ENCODE measurements at regions not wholly inside any gene's neighbourhood (a gene's known extent, or its start where the extent isn't known, plus 50 kb on each side); places are given as distances from the start of the nearest gene placed in this dataset.

GRCh38 chr14:34319140-34319539, 142.9 kb downstream of the SPTSSA start:
- TF ChIP-seq, protein P1, sequence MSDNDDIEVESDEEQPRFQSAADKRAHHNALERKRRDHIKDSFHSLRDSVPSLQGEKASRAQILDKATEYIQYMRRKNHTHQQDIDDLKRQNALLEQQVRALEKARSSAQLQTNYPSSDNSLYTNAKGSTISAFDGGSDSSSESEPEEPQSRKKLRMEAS (IDR thresholded peaks at IDR 0.05) = no peak
- TF ChIP-seq, protein P2, sequence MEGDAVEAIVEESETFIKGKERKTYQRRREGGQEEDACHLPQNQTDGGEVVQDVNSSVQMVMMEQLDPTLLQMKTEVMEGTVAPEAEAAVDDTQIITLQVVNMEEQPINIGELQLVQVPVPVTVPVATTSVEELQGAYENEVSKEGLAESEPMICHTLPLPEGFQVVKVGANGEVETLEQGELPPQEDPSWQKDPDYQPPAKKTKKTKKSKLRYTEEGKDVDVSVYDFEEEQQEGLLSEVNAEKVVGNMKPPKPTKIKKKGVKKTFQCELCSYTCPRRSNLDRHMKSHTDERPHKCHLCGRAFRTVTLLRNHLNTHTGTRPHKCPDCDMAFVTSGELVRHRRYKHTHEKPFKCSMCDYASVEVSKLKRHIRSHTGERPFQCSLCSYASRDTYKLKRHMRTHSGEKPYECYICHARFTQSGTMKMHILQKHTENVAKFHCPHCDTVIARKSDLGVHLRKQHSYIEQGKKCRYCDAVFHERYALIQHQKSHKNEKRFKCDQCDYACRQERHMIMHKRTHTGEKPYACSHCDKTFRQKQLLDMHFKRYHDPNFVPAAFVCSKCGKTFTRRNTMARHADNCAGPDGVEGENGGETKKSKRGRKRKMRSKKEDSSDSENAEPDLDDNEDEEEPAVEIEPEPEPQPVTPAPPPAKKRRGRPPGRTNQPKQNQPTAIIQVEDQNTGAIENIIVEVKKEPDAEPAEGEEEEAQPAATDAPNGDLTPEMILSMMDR (IDR thresholded peaks at IDR 0.05 in 2 of 3, conservative IDR thresholded peaks at IDR 0.05 in 1 of 3; ENCODE audit: borderline replicate concordance in 1 of 3, insufficient read depth in 1 of 3, low read depth in 2 of 3, low read length in 2 of 3) = no peak
- TF ChIP-seq POLR2A (IDR thresholded peaks at IDR 0.05; ENCODE audit: borderline replicate concordance, extremely low read depth, insufficient read depth, insufficient read length) = no peak
- no peak for TF ChIP-seq JUND (IDR thresholded peaks at IDR 0.05)
- TF ChIP-seq SP1 (IDR thresholded peaks at IDR 0.05; ENCODE audit: low read depth) = no peak

Data from HCT116 (cell line).